ENCODE measurements at regions not wholly inside any gene's neighbourhood (a gene's known extent, or its start where the extent isn't known, plus 50 kb on each side); places are given as distances from the start of the nearest gene placed in this dataset.

- H3K4me3 ChIP-seq (ENCODE audit: low read depth, low read length) = no peak overlapping the region
- H3K36me3 ChIP-seq (ENCODE audit: control insufficient read depth, insufficient read depth, low read length) = no peaks in the 10 kb centered on the region
- DNase-seq (ENCODE audit: low read depth) (no peak), FAIRE-seq (no peak)
- no peak for TF ChIP-seq CTCF (IDR thresholded peaks at IDR 0.05; ENCODE audit: insufficient read depth, low read length, severe bottlenecking)
- H3K27me3 ChIP-seq (ENCODE audit: control insufficient read depth, insufficient read depth, low read length) = no peaks in the 10 kb centered on the region
Observed at GRCh38 chr5:117107859-117108258, 533.2 kb upstream of the SEMA6A start.

- FAIRE-seq (no peak), DNase-seq (ENCODE audit: low read depth) (no peak)
- H3K36me3 ChIP-seq (ENCODE audit: control insufficient read depth, insufficient read depth, low read length) = no peaks in the 10 kb centered on the region
- H3K4me3 ChIP-seq (ENCODE audit: low read depth, low read length) = no peak overlapping the region
- no peaks in the 10 kb centered on the region for H3K27me3 ChIP-seq (ENCODE audit: control insufficient read depth, insufficient read depth, low read length)
- TF ChIP-seq CTCF (IDR thresholded peaks at IDR 0.05; ENCODE audit: insufficient read depth, low read length, severe bottlenecking) = no peak
Observed at GRCh38 chr5:117103703-117104102, 529.1 kb upstream of the SEMA6A start.

GRCh38 chr5:117102591-117102990 lies 528.0 kb upstream of the SEMA6A start:
- no peak for FAIRE-seq
- TF ChIP-seq CTCF (IDR thresholded peaks at IDR 0.05; ENCODE audit: insufficient read depth, low read length, severe bottlenecking) = no peak
- no peak for DNase-seq (ENCODE audit: low read depth)
- no peaks in the 10 kb centered on the region for H3K36me3 ChIP-seq (ENCODE audit: control insufficient read depth, insufficient read depth, low read length)
- H3K4me3 ChIP-seq (ENCODE audit: low read depth, low read length) = no peak overlapping the region
- H3K27me3 ChIP-seq (ENCODE audit: control insufficient read depth, insufficient read depth, low read length) = no peaks in the 10 kb centered on the region

GRCh38 chr5:117100176-117100575 lies 525.6 kb upstream of the SEMA6A start:
- TF ChIP-seq CTCF (IDR thresholded peaks at IDR 0.05; ENCODE audit: insufficient read depth, low read length, severe bottlenecking) = no peak
- FAIRE-seq = no peak
- no peak for DNase-seq (ENCODE audit: low read depth)
- Histone ChIP-seq H3K27me3 (ENCODE audit: control insufficient read depth, insufficient read depth, low read length) (no peaks in the 10 kb centered on the region), H3K36me3 (ENCODE audit: control insufficient read depth, insufficient read depth, low read length) (no peaks in the 10 kb centered on the region), H3K4me3 (ENCODE audit: low read depth, low read length) (no peak overlapping the region)

- H3K27me3 ChIP-seq (ENCODE audit: control insufficient read depth, insufficient read depth, low read length) = no peaks in the 10 kb centered on the region
- DNase-seq (ENCODE audit: low read depth) (no peak), FAIRE-seq (no peak)
Observed at GRCh38 chr5:117098094-117098493, 523.5 kb upstream of the SEMA6A start.

More at GRCh38 chr5:117098094-117098493, 523.5 kb upstream of the SEMA6A start:
- TF ChIP-seq CTCF (IDR thresholded peaks at IDR 0.05; ENCODE audit: insufficient read depth, low read length, severe bottlenecking) = no peak
- no peak overlapping the region for H3K4me3 ChIP-seq (ENCODE audit: low read depth, low read length)
- no peaks in the 10 kb centered on the region for H3K36me3 ChIP-seq (ENCODE audit: control insufficient read depth, insufficient read depth, low read length)

All from bronchial epithelial cell (primary cell).